Activated T-helper 1 cell treated with anti-CD3 and anti-CD28 coated beads, Interleukin-12 subunit alpha, Interleukin-12 subunit beta, Interleukin-2, Interleukin-4 antibody, amounts not matched to agents 30 ng/mL and 10 ng/mL and 1 ng/mL, durations not matched to agents 14 hours and 24 hours and 36 hours (primary cell): ENCODE measurements at regions not wholly inside any gene's neighbourhood (a gene's known extent, or its start where the extent isn't known, plus 50 kb on each side); places are given as distances from the start of the nearest gene placed in this dataset.

ENCODE experiments used
- DNase-seq: peaks from one replicate; pipeline ENCODE4 v3.0.0; 2021; ENCODE audit warnings: low spot score
- H3K27ac Mint-ChIP-seq: one replicate; pipeline ENCODE4 v1.8.0; 2021; ENCODE audit warnings: mild to moderate bottlenecking, mixed read lengths
- H3K27me3 Mint-ChIP-seq: one replicate; pipeline ENCODE4 v1.8.0; 2022; ENCODE audit warnings: mild to moderate bottlenecking, moderate library complexity, mixed read lengths; ENCODE audit not compliant: insufficient read depth
- H3K36me3 Mint-ChIP-seq: one replicate; pipeline ENCODE4 v1.8.0; 2021; ENCODE audit warnings: low read depth, mixed read lengths
- H3K4me1 Mint-ChIP-seq: one replicate; pipeline ENCODE4 v1.8.0; 2021; ENCODE audit warnings: low read depth, mixed read lengths
- H3K4me3 Mint-ChIP-seq: one replicate; pipeline ENCODE4 v1.8.0; 2021; ENCODE audit warnings: mild to moderate bottlenecking, moderate library complexity, mixed read lengths
- H3K9me3 Mint-ChIP-seq: one replicate; pipeline ENCODE4 v1.8.0; 2021; ENCODE audit warnings: mixed read lengths
- intact Hi-C: fragments of 100-400 bp; cut with micrococcal nuclease; formaldehyde crosslinking; loops from one replicate; pipeline ENCODE4 v1.15.1; 2024

DNA sequence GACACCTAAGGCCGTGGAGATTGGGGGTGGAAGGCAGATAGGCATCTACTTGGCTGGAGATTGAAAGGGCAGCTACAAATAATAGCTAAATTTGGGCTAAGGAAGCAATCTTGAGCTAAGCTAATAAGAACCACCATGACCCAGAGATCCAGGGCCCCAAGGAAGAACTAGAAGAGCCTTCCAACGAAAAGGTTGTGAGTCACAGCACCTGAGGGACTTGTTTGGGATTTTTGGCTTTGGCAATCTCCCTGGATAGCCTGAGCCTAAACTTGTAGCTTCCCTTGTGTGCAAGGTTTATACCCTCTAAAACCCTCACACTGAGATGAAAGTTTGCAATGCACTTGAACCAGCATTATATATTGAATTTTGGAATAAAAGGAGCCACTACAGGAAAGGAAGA lies 364.0 kb upstream of the IL12A start:
- Mint-ChIP-seq H3K4me3 (no peak overlapping the region), H3K4me1 (no peaks in the 10 kb centered on the region), H3K27me3 (peaks cover 4% of the 10 kb centered on the region), H3K9me3 (no peaks in the 10 kb centered on the region), H3K36me3 (no peaks in the 10 kb centered on the region), H3K27ac (no peak overlapping the region)
- DNase-seq: no peak
- intact Hi-C loops: no loop called here

DNA sequence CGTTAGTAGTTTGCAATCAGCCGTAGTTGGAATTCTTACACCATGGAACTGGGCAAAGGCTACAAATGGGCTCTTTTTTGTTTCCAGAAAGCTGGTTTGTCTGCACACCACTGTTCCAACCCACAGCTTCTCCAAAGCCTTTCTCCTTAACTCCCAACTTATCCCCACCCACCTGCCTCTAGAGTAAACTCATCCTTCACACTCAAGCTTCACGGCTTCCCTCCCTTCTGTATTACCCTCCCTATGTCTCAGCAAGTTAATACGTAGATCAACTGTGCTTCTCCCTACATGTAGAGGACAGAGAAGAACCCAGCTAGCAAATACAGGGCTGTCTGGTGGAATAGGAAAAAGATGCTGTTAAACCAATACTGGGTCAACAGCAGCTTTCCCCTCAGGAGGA lies 363.0 kb upstream of the IL12A start:
- Mint-ChIP-seq H3K9me3 (no peaks in the 10 kb centered on the region), H3K27ac (no peak overlapping the region), H3K27me3 (peaks cover 2% of the 10 kb centered on the region), H3K36me3 (no peaks in the 10 kb centered on the region), H3K4me1 (no peaks in the 10 kb centered on the region), H3K4me3 (no peak overlapping the region)
- DNase-seq: no peak
- intact Hi-C loops: no loop called here

DNA sequence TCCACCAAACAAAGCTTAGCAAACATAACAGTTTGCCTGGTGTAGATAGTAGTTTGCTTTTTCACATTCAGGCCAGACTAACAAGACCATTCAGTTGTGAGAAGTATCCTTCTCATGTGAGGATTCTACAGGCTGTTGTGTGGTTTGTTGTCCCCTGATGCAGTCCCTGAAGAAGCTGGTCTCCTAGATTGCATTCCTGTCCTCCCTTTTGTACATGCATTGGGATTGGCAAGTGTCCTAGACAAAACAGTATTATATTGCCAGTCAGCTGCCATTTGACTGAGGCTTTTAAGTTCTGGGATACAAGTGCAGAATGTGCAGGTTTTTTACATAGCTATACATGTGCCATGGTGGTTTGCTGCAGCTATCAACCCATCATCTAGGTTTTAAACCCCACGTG lies 362.0 kb upstream of the IL12A start:
- no peaks in the 10 kb centered on the region for H3K9me3 Mint-ChIP-seq

DNA sequence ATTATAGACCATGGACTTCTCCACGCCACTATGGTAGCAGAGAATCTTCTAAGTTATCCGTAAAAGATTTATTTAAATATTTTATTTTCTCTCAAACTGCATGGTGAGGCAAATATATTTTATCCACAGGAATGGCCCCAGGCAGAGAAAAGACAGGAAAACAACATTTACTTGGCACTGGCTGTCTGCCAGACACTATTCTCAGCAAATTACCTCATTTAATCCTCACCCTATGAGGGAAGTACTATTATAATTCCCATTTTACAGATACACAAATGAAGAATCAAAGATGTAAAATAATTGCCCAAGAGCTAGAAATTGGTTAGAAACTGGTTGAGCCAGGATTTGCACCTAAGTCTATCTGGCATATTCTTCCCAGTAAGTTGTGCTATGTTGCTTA lies 361.4 kb upstream of the IL12A start:
- no peaks in the 10 kb centered on the region for H3K9me3 Mint-ChIP-seq
- peaks cover 1% of the 10 kb centered on the region for H3K27me3 Mint-ChIP-seq
- intact Hi-C loops: no loop called here

More for the DNA sequence above, 362.0 kb upstream of the IL12A start:
- Mint-ChIP-seq H3K36me3 (no peaks in the 10 kb centered on the region), H3K27me3 (peaks cover 1% of the 10 kb centered on the region), H3K4me3 (no peak overlapping the region), H3K27ac (no peak overlapping the region), H3K4me1 (no peaks in the 10 kb centered on the region)
- intact Hi-C loops: no loop called here
- DNase-seq: no peak

DNA sequence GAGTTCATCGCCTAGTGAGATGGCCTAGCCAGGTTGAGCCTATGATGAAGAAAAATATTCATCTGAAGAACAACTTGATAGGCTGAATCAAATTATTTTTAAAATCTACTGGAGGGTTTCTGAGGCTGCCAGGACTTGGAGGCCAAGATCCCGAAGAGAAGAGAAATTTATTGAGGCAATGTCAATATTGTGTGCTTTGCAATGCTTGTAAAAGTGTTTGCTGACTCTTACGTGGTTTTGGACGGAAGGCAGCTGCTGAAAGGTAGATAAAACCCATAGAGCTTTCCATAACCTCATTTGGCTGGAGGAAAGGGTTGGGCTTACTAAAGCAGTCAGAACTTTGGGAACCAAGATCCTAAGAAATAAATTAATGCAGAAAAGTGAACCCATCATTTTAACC lies 361.0 kb upstream of the IL12A start:
- intact Hi-C loops: no loop called here
- H3K9me3 Mint-ChIP-seq: no peaks in the 10 kb centered on the region
- H3K36me3 Mint-ChIP-seq: no peaks in the 10 kb centered on the region

More for the DNA sequence above, 361.4 kb upstream of the IL12A start:
- H3K27ac Mint-ChIP-seq: no peak overlapping the region
- H3K4me1 Mint-ChIP-seq: no peaks in the 10 kb centered on the region
- H3K4me3 Mint-ChIP-seq: no peak overlapping the region
- no peak for DNase-seq
- H3K36me3 Mint-ChIP-seq: no peaks in the 10 kb centered on the region

DNA sequence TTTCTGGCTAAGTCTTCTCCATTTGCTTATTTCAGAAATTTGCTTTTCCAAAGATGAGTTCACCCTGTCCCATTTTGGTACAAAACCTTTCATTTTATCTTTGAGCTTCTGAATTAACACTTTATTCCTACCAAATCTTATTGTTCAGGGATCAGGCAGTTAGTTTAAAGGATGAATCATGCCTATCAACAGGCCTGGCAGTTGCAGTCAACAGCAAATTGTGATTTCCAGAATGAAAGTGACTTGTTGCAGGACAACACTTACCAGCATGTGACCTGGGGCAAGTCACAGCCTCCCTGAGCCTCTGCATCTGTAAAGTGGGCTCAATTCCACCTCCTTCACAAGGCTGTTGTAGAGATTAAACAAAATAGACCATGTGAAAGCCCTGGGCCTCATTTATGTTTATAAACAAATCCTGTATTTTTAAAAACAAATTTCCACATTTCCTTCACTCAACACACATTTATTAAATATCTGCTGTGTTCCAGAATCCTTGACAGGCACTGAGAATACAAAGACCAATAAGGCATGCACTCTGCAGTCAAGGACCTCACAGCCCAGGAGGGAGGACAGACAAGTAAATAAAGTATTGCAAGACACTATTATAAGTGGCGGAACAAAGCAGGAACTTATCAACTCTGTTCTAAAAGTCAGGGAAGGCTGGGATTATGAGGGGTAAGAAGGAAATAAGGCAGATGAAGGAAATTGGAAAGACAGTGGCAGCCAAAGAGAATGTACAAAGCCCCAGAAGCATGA lies 359.1 kb upstream of the IL12A start:
- no peaks in the 10 kb centered on the region for H3K27me3 Mint-ChIP-seq
- intact Hi-C loops: no loop called here
- no peaks in the 10 kb centered on the region for H3K4me1 Mint-ChIP-seq
- H3K27ac Mint-ChIP-seq: no peak overlapping the region
- DNase-seq: no peak
- H3K9me3 Mint-ChIP-seq: no peaks in the 10 kb centered on the region
- H3K4me3 Mint-ChIP-seq: no peak overlapping the region
- no peaks in the 10 kb centered on the region for H3K36me3 Mint-ChIP-seq

More for the DNA sequence above, 361.0 kb upstream of the IL12A start:
- DNase-seq: no peak
- H3K27ac Mint-ChIP-seq: no peak overlapping the region
- H3K4me3 Mint-ChIP-seq: no peak overlapping the region
- no peaks in the 10 kb centered on the region for H3K4me1 Mint-ChIP-seq
- H3K27me3 Mint-ChIP-seq: peaks cover 1% of the 10 kb centered on the region

DNA sequence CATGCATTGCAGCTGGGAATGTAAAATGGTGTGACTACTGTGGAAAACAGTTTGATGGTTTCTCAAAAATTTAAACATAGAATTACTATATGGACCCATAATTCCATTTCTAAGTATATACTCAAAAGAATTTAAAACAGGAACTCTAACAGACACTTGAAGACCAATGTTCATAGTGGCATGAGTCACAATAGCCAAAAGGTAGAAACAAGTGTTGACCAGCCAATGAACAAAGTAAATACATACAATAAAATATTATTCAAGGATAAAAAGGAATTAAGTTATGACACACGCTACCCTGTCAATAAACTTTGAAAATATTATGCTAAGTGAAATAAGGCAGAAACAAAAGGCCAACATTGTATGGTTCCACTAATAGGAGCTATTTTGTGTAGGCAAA lies 357.4 kb upstream of the IL12A start:
- H3K27ac Mint-ChIP-seq: no peak overlapping the region
- no peaks in the 10 kb centered on the region for H3K36me3 Mint-ChIP-seq
- H3K4me1 Mint-ChIP-seq: no peaks in the 10 kb centered on the region
- no peak overlapping the region for H3K4me3 Mint-ChIP-seq
- H3K27me3 Mint-ChIP-seq: no peaks in the 10 kb centered on the region
- no peaks in the 10 kb centered on the region for H3K9me3 Mint-ChIP-seq
- DNase-seq: no peak
- intact Hi-C loops: no loop called here

DNA sequence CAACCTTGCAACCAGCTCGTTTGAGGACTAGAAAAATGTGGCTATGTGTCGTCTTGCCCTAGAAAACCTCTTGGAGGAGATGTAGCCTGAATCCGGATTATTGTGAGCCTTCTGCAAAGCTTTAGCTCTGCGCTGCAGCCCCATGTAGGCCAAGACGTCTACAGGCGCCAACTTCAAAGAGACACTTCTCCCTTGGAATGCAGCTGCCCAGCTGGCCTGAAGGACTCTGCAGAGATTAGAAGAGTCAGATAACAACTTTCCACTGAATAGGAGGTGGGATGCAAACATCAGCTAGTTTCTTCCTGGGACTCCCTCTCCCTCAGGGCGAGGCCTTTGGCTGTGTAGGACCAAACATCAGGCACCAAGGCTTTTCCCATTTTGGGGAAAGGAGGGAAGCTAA lies 356.5 kb upstream of the IL12A start:
- Mint-ChIP-seq H3K4me1 (no peaks in the 10 kb centered on the region), H3K9me3 (no peaks in the 10 kb centered on the region), H3K36me3 (no peaks in the 10 kb centered on the region), H3K27ac (no peak overlapping the region), H3K4me3 (no peak overlapping the region), H3K27me3 (no peaks in the 10 kb centered on the region)
- DNase-seq: no peak
- intact Hi-C loops: no loop called here

DNA sequence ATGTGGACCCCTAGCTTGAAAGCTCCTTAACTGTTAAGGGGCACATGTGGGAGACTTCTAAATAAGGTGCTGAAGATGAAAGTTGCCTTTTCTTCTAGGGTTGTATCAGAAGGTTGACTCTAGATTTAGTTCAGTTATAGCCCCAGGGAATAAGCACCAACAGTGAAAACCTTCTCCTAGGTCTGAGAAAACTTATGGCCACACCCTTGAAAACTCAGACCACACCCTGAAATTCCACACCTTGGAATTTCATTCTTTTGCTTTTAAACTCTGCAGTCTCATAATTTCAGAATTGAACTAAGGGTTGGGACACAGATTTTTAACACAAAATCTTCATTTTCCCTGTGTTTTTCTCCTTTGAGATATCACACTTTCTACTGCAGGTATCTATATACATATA lies 355.8 kb upstream of the IL12A start:
- intact Hi-C loops: no loop called here
- no peak overlapping the region for H3K27ac Mint-ChIP-seq
- H3K36me3 Mint-ChIP-seq: no peaks in the 10 kb centered on the region
- DNase-seq: no peak
- H3K27me3 Mint-ChIP-seq: no peaks in the 10 kb centered on the region
- H3K4me3 Mint-ChIP-seq: no peak overlapping the region
- H3K4me1 Mint-ChIP-seq: no peaks in the 10 kb centered on the region
- H3K9me3 Mint-ChIP-seq: no peaks in the 10 kb centered on the region

DNA sequence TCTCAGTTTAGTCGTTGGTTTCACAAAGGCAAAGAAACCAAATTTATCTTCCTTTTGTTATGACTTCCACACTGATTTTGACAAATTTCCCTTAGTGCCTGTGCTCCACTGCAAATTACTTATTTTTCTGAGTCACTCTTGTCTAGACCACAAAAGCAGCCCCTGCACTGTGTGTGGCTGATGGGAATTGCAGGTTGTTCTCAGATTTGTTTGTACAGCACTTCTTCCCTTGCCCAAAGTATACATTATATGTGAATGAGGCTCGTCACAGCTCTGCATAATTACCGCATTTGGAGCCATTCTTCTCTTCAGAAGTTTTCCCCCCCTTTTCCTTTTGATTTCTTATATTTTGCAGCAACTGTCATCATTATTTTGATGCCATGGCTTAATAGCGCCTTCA lies 354.2 kb upstream of the IL12A start:
- no peak for DNase-seq
- Mint-ChIP-seq H3K9me3 (no peaks in the 10 kb centered on the region), H3K27ac (no peak overlapping the region)

DNA sequence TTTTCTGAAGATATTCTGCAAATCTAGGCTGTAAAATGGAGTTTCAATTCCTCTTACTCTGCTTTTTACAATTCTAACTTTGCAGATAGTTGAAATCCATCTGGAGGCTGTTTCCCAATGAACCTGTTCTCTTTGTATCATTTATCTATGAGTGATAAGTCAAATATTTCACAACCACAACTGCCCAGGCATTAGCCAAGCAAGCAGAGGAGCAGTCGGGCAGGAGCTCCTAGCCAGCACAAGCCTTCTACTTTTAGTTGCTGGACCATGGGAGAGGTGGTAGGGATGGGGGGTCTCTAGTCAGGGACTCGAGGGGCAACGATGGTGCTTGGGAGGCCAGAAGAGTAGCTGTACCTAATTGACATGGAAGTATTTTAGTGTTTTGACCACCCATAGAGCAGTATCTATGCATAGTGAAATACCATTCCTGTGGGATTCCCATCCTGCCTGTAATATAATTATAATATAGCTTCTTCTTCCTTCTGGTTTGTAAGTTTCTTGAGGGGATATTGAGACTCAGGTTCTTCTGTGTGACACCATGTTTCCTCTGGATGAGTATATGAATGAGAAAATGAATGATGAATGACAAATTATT lies 353.5 kb upstream of the IL12A start:
- H3K4me1 Mint-ChIP-seq: no peaks in the 10 kb centered on the region
- H3K36me3 Mint-ChIP-seq: no peaks in the 10 kb centered on the region
- intact Hi-C loops: no loop called here
- no peaks in the 10 kb centered on the region for H3K9me3 Mint-ChIP-seq
- H3K27me3 Mint-ChIP-seq: no peaks in the 10 kb centered on the region
- no peak overlapping the region for H3K4me3 Mint-ChIP-seq
- DNase-seq: no peak
- no peak overlapping the region for H3K27ac Mint-ChIP-seq

More for the DNA sequence above, 354.2 kb upstream of the IL12A start:
- no peak overlapping the region for H3K4me3 Mint-ChIP-seq
- no peaks in the 10 kb centered on the region for H3K4me1 Mint-ChIP-seq
- no peaks in the 10 kb centered on the region for H3K27me3 Mint-ChIP-seq
- intact Hi-C loops: no loop called here
- no peaks in the 10 kb centered on the region for H3K36me3 Mint-ChIP-seq

DNA sequence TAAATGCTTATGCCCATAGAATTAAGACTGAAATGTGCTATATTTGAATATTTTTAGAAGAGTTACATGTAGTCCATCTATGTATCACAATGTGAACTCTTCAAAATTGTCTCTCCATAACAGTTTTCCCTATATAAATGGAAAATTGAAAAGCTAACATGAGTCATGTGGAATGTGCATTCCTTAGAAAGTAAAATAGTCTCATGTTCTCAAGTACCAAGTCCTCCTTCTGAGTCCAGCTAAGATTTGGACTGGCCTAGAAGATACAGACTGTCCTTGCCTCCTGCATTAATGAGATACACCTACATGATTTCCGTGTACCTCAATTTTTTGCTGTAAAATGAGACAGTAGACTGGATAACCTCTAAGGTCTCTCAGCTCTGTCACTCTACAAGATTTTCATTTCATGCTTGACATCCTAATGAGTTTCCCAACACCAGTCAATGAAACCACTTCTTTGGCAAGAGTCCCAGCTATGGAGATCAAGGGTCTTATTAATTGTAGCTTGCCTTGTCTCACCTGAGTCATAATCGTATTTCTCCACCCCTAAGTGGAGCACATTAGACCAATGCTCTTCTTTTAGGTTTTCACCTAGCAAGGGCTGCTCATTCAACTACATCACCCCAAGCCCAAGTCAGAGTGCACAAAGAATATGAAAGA lies 350.6 kb upstream of the IL12A start:
- no peaks in the 10 kb centered on the region for H3K27me3 Mint-ChIP-seq
- H3K9me3 Mint-ChIP-seq: no peaks in the 10 kb centered on the region
- H3K27ac Mint-ChIP-seq: no peak overlapping the region
- no peak for DNase-seq
- intact Hi-C loops: no loop called here
- no peaks in the 10 kb centered on the region for H3K36me3 Mint-ChIP-seq
- H3K4me1 Mint-ChIP-seq: no peaks in the 10 kb centered on the region
- no peak overlapping the region for H3K4me3 Mint-ChIP-seq

DNA sequence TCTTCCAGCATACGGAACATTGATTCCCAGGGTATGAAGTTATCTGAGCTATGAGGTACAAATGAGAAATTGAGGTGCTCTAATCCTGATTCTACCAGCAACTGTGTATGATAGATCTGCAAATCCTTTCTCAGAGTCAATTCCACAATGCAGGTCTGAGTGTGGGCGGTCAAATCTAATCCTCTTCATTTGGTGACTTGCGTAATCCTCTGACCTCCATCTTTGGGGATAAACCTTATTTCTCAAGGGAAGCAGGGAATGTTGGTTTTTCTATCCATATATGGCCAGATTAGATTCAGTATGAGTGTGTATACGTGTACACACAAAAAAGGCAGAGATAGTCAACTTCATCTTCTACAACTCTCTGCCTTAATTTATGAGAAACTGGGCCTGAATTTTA lies 348.4 kb upstream of the IL12A start:
- Mint-ChIP-seq H3K4me3 (no peak overlapping the region), H3K27ac (no peak overlapping the region), H3K36me3 (no peaks in the 10 kb centered on the region), H3K4me1 (no peaks in the 10 kb centered on the region), H3K9me3 (no peaks in the 10 kb centered on the region), H3K27me3 (no peaks in the 10 kb centered on the region)
- intact Hi-C loops: no loop called here
- no peak for DNase-seq
